ENCODE measurements at regions not wholly inside any gene's neighbourhood (a gene's known extent, or its start where the extent isn't known, plus 50 kb on each side); places are given as distances from the start of the nearest gene placed in this dataset.

DNA sequence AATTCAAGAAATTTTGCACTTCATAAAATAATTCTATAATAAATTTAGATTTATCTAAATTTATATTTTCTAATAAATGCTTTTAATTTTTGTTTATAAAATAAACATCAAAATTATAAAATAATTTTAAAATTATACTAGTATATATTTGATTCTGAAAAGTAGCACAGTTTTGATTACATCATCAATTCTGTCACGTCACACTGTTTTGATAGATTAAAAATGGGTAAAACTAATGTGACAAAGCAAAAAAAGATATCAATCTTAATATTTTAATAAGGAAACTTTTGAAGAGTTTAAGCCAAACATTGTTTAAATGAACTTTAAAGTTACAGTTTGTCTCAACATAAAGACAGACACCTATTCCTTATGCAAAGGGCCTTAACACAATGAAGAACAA lies 1001.8 kb downstream of the KCNT2 start:
- no peak for DNase-seq (ENCODE audit: low spot score)
- ATAC-seq (ENCODE audit: insufficient number of reproducible peaks, low FRiP score, low read depth): no peak
- Histone ChIP-seq H3K36me3 (no peaks in the 10 kb centered on the region), H3K27me3 (replicated peaks; ENCODE audit: insufficient read depth) (no peaks in the 10 kb centered on the region), H3K9me3 (no peaks in the 10 kb centered on the region), H3K4me3 (no peak overlapping the region), H3K4me1 (ENCODE audit: control insufficient read depth in 1 of 2, low read depth in 2 of 2) (no peaks in the 10 kb centered on the region), H3K27ac (no peak overlapping the region)
- TF ChIP-seq, protein P1, sequence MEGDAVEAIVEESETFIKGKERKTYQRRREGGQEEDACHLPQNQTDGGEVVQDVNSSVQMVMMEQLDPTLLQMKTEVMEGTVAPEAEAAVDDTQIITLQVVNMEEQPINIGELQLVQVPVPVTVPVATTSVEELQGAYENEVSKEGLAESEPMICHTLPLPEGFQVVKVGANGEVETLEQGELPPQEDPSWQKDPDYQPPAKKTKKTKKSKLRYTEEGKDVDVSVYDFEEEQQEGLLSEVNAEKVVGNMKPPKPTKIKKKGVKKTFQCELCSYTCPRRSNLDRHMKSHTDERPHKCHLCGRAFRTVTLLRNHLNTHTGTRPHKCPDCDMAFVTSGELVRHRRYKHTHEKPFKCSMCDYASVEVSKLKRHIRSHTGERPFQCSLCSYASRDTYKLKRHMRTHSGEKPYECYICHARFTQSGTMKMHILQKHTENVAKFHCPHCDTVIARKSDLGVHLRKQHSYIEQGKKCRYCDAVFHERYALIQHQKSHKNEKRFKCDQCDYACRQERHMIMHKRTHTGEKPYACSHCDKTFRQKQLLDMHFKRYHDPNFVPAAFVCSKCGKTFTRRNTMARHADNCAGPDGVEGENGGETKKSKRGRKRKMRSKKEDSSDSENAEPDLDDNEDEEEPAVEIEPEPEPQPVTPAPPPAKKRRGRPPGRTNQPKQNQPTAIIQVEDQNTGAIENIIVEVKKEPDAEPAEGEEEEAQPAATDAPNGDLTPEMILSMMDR (IDR thresholded peaks at IDR 0.05): no peak

DNA sequence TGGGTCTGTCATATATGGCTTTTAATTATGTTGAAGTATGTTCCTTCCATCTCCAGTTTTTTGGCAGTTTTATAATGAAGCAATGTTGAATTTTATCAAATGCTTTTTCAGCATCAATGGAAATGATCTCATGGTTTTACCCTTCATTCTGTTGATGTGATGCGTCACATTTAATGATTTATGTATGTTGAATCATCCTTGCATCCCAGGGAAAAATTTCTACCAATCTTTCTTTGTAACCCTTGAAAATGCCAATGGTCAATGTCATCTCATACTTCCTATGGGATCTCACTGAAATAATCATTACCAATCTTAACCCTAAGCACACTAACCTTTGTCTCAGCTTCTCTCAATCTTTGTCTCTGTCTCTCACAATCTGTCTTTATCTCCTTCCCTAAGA lies 1004.0 kb downstream of the KCNT2 start:
- no peaks in the 10 kb centered on the region for H3K4me1 ChIP-seq (ENCODE audit: control insufficient read depth in 1 of 2, low read depth in 2 of 2)
- H3K36me3 ChIP-seq: no peaks in the 10 kb centered on the region
- ATAC-seq (ENCODE audit: insufficient number of reproducible peaks, low FRiP score, low read depth) (no peak), DNase-seq (ENCODE audit: low spot score) (no peak)
- H3K4me3 ChIP-seq: no peak overlapping the region
- no peaks in the 10 kb centered on the region for H3K9me3 ChIP-seq
- no peak overlapping the region for H3K27ac ChIP-seq
- TF ChIP-seq, protein P1 (IDR thresholded peaks at IDR 0.05): no peak
- no peaks in the 10 kb centered on the region for H3K27me3 ChIP-seq (replicated peaks; ENCODE audit: insufficient read depth)

DNA sequence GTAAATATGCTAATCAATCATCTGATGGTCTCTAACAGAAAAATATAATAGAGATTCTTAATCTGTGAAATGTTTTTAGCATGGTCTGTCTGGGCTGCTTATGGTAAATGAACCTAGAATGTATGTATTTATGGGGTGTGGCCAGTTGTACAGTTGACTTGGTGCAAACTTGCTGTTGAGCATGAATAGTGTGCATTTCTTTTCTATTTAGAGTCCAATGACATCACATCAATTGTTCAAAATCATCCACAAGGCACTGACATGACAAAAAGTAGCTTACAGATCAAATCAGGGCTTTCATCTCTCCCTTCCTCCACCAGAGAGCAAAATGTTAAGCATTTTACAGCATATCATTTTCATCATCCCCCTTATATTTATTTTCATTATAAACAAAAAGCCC lies 1010.3 kb downstream of the KCNT2 start:
- Histone ChIP-seq H3K4me1 (ENCODE audit: control insufficient read depth in 1 of 2, low read depth in 2 of 2) (no peaks in the 10 kb centered on the region), H3K4me3 (no peak overlapping the region), H3K9me3 (no peaks in the 10 kb centered on the region), H3K27ac (no peak overlapping the region), H3K27me3 (replicated peaks; ENCODE audit: insufficient read depth) (no peaks in the 10 kb centered on the region), H3K36me3 (no peaks in the 10 kb centered on the region)
- TF ChIP-seq, protein P1 (IDR thresholded peaks at IDR 0.05): no peak
- ATAC-seq (ENCODE audit: insufficient number of reproducible peaks, low FRiP score, low read depth) (no peak), DNase-seq (ENCODE audit: low spot score) (no peak)

DNA sequence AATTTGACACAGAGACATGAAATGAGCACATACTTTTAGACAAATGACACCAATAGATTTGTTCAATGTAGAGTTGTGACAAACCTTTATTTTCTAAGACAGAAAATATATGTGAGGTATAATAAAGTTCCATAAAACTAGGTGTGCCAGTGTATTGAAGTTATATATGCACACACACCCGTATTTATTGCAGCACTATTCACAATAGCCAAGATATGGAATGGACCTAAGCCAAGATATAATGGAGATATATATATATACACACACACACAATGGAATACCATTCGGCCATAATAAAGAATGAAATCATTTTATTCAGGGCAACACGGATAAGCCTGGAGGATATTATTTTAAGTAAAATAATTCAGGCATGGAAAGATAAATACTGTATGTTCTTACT lies 1013.5 kb downstream of the KCNT2 start:
- no peak overlapping the region for H3K27ac ChIP-seq
- TF ChIP-seq, protein P1 (IDR thresholded peaks at IDR 0.05): no peak
- H3K4me3 ChIP-seq: no peak overlapping the region
- H3K36me3 ChIP-seq: no peaks in the 10 kb centered on the region
- no peaks in the 10 kb centered on the region for H3K4me1 ChIP-seq (ENCODE audit: control insufficient read depth in 1 of 2, low read depth in 2 of 2)
- H3K27me3 ChIP-seq (replicated peaks; ENCODE audit: insufficient read depth): no peaks in the 10 kb centered on the region
- no peak for ATAC-seq (ENCODE audit: insufficient number of reproducible peaks, low FRiP score, low read depth)
- H3K9me3 ChIP-seq: no peaks in the 10 kb centered on the region
- no peak for DNase-seq (ENCODE audit: low spot score)

DNA sequence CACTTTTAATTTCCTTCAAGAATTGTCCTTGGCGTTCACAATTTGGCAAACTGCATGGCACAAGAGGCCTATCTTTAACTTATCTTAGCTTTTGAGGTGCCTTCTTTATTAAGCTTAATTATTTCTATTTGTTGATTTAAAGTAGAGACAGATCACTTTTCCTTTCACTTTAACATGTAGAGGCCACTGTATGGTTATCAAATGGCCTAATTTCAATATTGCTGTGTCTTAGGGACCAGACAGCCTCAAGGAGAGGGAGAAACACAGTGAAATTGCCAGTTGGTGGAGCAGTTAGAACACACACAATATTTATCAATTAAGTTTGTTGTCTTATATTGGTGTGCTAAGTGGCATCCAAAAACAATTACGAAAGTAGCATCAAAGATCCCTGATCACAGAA lies 1013.9 kb downstream of the KCNT2 start:
- Histone ChIP-seq H3K4me1 (ENCODE audit: control insufficient read depth in 1 of 2, low read depth in 2 of 2) (no peaks in the 10 kb centered on the region), H3K36me3 (no peaks in the 10 kb centered on the region), H3K9me3 (no peaks in the 10 kb centered on the region), H3K27me3 (replicated peaks; ENCODE audit: insufficient read depth) (no peaks in the 10 kb centered on the region), H3K4me3 (no peak overlapping the region), H3K27ac (no peak overlapping the region)
- DNase-seq (ENCODE audit: low spot score) (no peak), ATAC-seq (ENCODE audit: insufficient number of reproducible peaks, low FRiP score, low read depth) (no peak)
- TF ChIP-seq, protein P1 (IDR thresholded peaks at IDR 0.05): no peak
